PC-3 (cell line): ENCODE measurements at regions not wholly inside any gene's neighbourhood (a gene's known extent, or its start where the extent isn't known, plus 50 kb on each side); places are given as distances from the start of the nearest gene placed in this dataset.

Experiments used
- ATAC-seq: fragments of 200-7000 bp; cut with Tn5 transposase; 2 replicates; pipeline ENCODE4 v1.9.1; 2020; ENCODE audit warnings: mild to moderate bottlenecking, moderate library complexity
- BruUV-seq: library from RNA; stranded (reverse); fragments of 400-500 nt; replicated peaks from 2 replicates; lab custom pipeline; 2021; lab: Mats Ljungman, UMichigan
- CTCF ChIA-PET: fragments of 300-600 bp; sonication (Branson Sonifier 250); formaldehyde crosslinking; loops from one replicate; lab custom pipeline; 2022; ENCODE audit warnings: antibody characterized with exemption; lab: Charles Lee
- POLR2A ChIA-PET: fragments of 300-600 bp; sonication (Branson Sonifier 250); formaldehyde crosslinking; loops from one replicate; lab custom pipeline; 2022; ENCODE audit warnings: antibody characterized with exemption; ENCODE audit not compliant: unreplicated experiment; lab: Charles Lee
- DNase-seq: peaks from one replicate; pipeline ENCODE4 v3.0.0-alpha.2; 2015
- H2AFZ ChIP-seq: fragments of 300-600 bp; sonication (generic); 2 replicates; pipeline ENCODE4 v1.6.0; 2016; ENCODE audit warnings: antibody characterized with exemption, low read length
- H3F3A ChIP-seq: fragments of 300-600 bp; sonication (generic); one replicate; pipeline ENCODE4 v1.6.0; 2017; ENCODE audit warnings: antibody characterized with exemption, low read length, control low read depth, mild to moderate bottlenecking; ENCODE audit not compliant: unreplicated experiment
- H3K27ac ChIP-seq: fragments of 300-600 bp; sonication (generic); 2 replicates; pipeline ENCODE4 v1.5.1; 2016; ENCODE audit warnings: mild to moderate bottlenecking, low read length
- H3K27me3 ChIP-seq: fragments of 300-600 bp; sonication (generic); 2 replicates; pipeline ENCODE4 v1.6.1; 2016; ENCODE audit warnings: low read length, mixed read lengths
- H3K36me3 ChIP-seq: fragments of 300-600 bp; sonication (generic); 2 replicates; pipeline ENCODE4 v1.6.1; 2016; ENCODE audit warnings: low read depth, mixed run types, low read length, mixed read lengths
- H3K4me1 ChIP-seq: fragments of 300-600 bp; sonication (generic); 2 replicates; pipeline ENCODE4 v1.5.1; 2016; ENCODE audit warnings: low read length; ENCODE audit not compliant: insufficient read depth
- H3K4me2 ChIP-seq: fragments of 300-600 bp; sonication (generic); 2 replicates; pipeline ENCODE4 v1.6.0; 2016; ENCODE audit warnings: low read length
- H3K4me3 ChIP-seq: fragments of 300-600 bp; sonication (generic); 2 replicates; pipeline ENCODE4 v1.5.1; 2016; ENCODE audit warnings: mild to moderate bottlenecking, low read length, mixed read lengths
- H3K79me2 ChIP-seq: fragments of 300-600 bp; sonication (generic); 2 replicates; pipeline ENCODE4 v1.6.1; 2017; ENCODE audit warnings: low read length, mixed read lengths
- H3K9ac ChIP-seq: fragments of 300-600 bp; sonication (generic); 2 replicates; pipeline ENCODE4 v1.6.0; 2016; ENCODE audit warnings: mild to moderate bottlenecking, low read length
- H3K9me2 ChIP-seq: fragments of 300-600 bp; sonication (generic); replicated peaks from 2 replicates; pipeline ENCODE4 v1.6.1; 2016; ENCODE audit warnings: mixed run types, low read length, mixed read lengths
- H3K9me3 ChIP-seq: fragments of 300-600 bp; sonication (generic); 2 replicates; pipeline ENCODE4 v1.6.1; 2016; ENCODE audit warnings: low read length, mixed read lengths
- H4K20me1 ChIP-seq: fragments of 300-600 bp; sonication (generic); 2 replicates; pipeline ENCODE4 v1.6.1; 2016; ENCODE audit warnings: low read length, mixed read lengths
- CTCF ChIP-seq: fragments of 300-600 bp; sonication (generic); conservative IDR thresholded peaks from 2 replicates; pipeline ENCODE4 v1.5.1; 2017; ENCODE audit warnings: antibody characterized with exemption, low read depth, mild to moderate bottlenecking, low read length
- EZH2 ChIP-seq: fragments of 300-600 bp; sonication (generic); IDR thresholded peaks from one replicate; pipeline ENCODE4 v1.6.1; 2017; ENCODE audit warnings: antibody characterized with exemption, mild to moderate bottlenecking, low read length; ENCODE audit not compliant: unreplicated experiment
- EZH2phosphoT487 ChIP-seq: fragments of 300-600 bp; sonication (generic); IDR thresholded peaks from 2 replicates; pipeline ENCODE4 v1.6.1; 2018; ENCODE audit warnings: mild to moderate bottlenecking, antibody characterized with exemption, low read length, borderline replicate concordance
- intact Hi-C: fragments of 100-400 bp; cut with micrococcal nuclease; formaldehyde crosslinking; loops from 2 replicates; pipeline ENCODE4 v1.9.0; 2023

- Histone ChIP-seq H3K4me3 (no peak overlapping the region), H3K27me3 (no peaks in the 10 kb centered on the region), H4K20me1 (no peaks in the 10 kb centered on the region), H3K79me2 (no peaks in the 10 kb centered on the region), H2AFZ (no peak overlapping the region), H3K4me2 (no peak overlapping the region), H3K36me3 (no peaks in the 10 kb centered on the region), H3K9ac (no peak overlapping the region), H3K27ac (no peak overlapping the region), H3K4me1 (no peaks in the 10 kb centered on the region), H3K9me2 (no peaks in the 10 kb centered on the region), H3K9me3 (no peaks in the 10 kb centered on the region), H3F3A (no peaks in the 10 kb centered on the region)
- CTCF ChIA-PET: no interaction called here
- no peak for TF ChIP-seq CTCF
- TF ChIP-seq EZH2: no peak
- no peak for TF ChIP-seq EZH2phosphoT487
- no peak for ATAC-seq
- intact Hi-C loops: no loop called here
- DNase-seq: no peak
- POLR2A ChIA-PET: no interaction called here
- no TSS peak for BruUV-seq
These were observed 263.5 kb downstream of the THBS2 start for GRCh38 chr6:168990019-168990751.

GRCh38 chr6:168989421-168989820 is 264.2 kb downstream of the THBS2 start:
- no peaks in the 10 kb centered on the region for H3K79me2 ChIP-seq
- H3K9me3 ChIP-seq: no peaks in the 10 kb centered on the region
- ChIA-PET CTCF (no interaction called here), POLR2A (no interaction called here)
- no peaks in the 10 kb centered on the region for H3K36me3 ChIP-seq
- H3K27ac ChIP-seq: no peak overlapping the region
- H3K27me3 ChIP-seq: no peaks in the 10 kb centered on the region
- no peak for ATAC-seq
- no TSS peak for BruUV-seq
- no peaks in the 10 kb centered on the region for H3F3A ChIP-seq
- intact Hi-C loops: no loop called here
- no peak overlapping the region for H3K4me2 ChIP-seq
- H3K4me1 ChIP-seq: no peaks in the 10 kb centered on the region
- H3K9me2 ChIP-seq: no peaks in the 10 kb centered on the region
- H2AFZ ChIP-seq: no peak overlapping the region
- DNase-seq: no peak
- H3K4me3 ChIP-seq: no peak overlapping the region
- no peak overlapping the region for H3K9ac ChIP-seq
- no peaks in the 10 kb centered on the region for H4K20me1 ChIP-seq
- TF ChIP-seq EZH2phosphoT487 (no peak), CTCF (no peak), EZH2 (no peak)

- BruUV-seq: no TSS peak
- H4K20me1 ChIP-seq: no peaks in the 10 kb centered on the region
- H3K36me3 ChIP-seq: no peaks in the 10 kb centered on the region
- H3K9ac ChIP-seq: no peak overlapping the region
- ATAC-seq (no peak), DNase-seq (no peak)
- H3K27ac ChIP-seq: no peak overlapping the region
- no peak overlapping the region for H3K4me3 ChIP-seq
- H3K9me3 ChIP-seq: no peaks in the 10 kb centered on the region
- TF ChIP-seq EZH2phosphoT487: no peak
- no peak for TF ChIP-seq EZH2
- TF ChIP-seq CTCF: no peak
- CTCF ChIA-PET: no interaction called here
- no peak overlapping the region for H3K4me2 ChIP-seq
- no peaks in the 10 kb centered on the region for H3K9me2 ChIP-seq
- no peaks in the 10 kb centered on the region for H3K4me1 ChIP-seq
- intact Hi-C loops: no loop called here
- H2AFZ ChIP-seq: no peak overlapping the region
- no peaks in the 10 kb centered on the region for H3K27me3 ChIP-seq
- POLR2A ChIA-PET: no interaction called here
- no peaks in the 10 kb centered on the region for H3F3A ChIP-seq
- no peaks in the 10 kb centered on the region for H3K79me2 ChIP-seq
These were observed 264.8 kb downstream of the THBS2 start for GRCh38 chr6:168988801-168989200.
